ENCODE measurements at regions not wholly inside any gene's neighbourhood (a gene's known extent, or its start where the extent isn't known, plus 50 kb on each side); places are given as distances from the start of the nearest gene placed in this dataset.
"Not testable (repeated sequence)": the region's sequence is repeated elsewhere in the genome, so short reads cannot be mapped to it uniquely, and the experiment has no call there.

DNA sequence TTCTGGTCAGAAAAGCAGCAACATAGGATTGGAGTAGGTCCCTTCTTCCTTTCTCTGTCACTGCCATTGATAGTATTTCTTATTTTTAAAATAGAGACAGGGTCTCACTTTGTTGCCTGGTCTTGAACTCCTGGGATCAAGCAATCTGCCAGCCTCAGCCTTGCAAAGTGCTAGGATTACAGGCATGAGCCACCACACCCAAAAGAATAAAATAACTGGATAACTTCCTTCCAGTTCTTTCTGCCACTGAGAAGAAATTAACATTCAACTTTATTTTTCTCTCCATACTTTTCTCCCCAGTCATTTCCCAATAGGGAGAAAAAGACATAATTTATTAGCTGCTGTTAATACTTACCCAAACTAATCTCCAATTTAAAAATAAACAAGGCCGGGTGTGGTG is 91.9 kb upstream of the MED13 start:
- no peak for DNase-seq (ENCODE audit: low read depth in 2 of 2)

DNA sequence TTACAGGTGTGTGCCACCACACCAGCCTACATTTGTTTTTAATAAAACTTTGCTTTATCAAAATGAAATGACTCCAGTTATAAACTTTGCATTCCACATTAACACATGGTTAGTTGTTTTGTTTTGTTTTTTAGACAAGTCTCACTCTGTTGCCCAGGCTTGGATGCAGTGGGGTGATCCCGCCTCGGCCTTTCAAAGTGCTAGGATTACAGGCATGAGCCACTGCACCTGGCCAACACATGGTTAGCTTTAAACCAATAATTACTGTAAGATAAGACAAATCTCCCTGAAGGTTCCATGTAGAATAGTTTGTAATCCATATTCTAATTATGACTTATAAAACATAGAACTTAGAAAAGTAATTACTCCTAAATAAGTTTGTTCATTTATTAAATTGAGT is 89.8 kb upstream of the MED13 start:
- DNase-seq (ENCODE audit: low read depth in 2 of 2) = no peak

DNA sequence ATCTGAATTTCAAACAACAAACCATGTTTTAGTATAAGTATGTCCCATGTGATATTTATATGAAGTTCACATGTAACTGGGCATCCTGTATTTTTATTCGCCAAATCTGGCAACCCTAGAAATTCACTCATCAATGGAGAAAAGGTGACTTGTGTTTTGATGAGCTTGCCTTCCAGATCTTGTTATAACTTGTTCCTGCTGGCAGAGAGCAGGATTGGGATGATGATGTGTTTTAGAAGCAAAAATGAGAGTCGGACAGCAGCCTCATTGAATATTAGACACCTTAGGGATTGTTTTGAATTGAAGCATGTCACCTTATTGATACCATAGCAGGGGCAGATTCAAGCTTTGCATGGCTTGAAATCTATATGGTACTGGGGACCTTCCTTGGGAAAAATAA is 85.4 kb upstream of the MED13 start:
- DNase-seq (ENCODE audit: low read depth in 2 of 2) = no peak

DNA sequence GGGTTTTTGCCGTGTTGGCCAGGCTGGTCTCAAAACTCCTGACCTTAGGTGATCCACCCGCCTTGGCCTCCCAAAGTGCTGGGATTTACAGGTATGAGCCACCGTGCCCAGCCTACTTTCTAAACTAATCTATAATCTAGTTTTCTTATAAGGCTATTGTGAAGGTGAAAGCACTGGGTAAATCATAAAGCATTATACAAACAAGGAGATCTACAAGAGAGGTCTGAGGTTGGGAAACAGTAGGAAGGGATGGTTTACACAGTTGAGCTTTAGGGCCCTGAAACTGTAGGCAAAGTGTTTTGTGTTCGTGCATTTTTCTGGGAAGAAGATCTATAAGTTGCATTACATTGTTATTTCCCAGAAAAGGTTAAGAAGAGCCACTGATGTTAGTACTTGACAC is 84.9 kb upstream of the MED13 start:
- no peak for DNase-seq (ENCODE audit: low read depth in 2 of 2)

DNA sequence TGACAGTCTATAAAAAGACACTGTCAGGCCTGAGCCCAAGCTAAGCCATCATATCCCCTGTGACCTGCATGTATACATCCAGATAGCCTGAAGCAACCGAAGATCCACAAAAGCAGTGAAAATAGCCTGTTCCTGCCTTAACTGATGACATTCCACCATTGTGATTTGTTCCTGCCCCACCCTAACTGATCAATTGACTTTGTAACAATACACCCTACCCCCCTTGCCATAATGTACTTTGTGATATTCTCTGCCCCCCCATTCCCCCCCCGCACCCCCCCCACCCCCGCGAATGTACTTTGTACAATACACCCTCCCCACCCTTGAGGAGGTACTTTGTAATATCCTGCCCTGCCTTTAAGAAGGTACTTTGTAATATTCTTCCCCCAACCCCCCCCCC is 82.2 kb upstream of the MED13 start:
- DNase-seq (ENCODE audit: low read depth in 2 of 2) = no peak

DNA sequence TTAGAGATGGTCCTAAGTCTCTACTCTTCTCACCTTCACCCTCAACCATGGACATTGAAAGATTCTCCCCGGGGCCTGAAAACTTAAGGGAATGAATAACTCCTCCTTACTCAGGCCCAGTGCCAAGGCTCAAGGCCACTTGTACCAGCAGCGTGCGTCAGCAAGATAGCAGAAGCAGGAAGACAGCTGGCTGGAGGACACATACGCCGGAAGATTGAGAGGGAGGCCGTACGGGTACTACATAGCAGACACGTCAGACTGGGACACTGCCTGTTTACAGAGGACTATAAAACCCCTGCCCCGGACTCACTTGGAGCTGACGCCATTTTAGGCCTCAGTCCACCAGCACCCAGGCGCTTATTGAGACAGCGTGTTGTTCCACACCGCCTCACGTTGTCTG is 75.8 kb upstream of the MED13 start:
- DNase-seq (ENCODE audit: low read depth in 2 of 2) = no peak

DNA sequence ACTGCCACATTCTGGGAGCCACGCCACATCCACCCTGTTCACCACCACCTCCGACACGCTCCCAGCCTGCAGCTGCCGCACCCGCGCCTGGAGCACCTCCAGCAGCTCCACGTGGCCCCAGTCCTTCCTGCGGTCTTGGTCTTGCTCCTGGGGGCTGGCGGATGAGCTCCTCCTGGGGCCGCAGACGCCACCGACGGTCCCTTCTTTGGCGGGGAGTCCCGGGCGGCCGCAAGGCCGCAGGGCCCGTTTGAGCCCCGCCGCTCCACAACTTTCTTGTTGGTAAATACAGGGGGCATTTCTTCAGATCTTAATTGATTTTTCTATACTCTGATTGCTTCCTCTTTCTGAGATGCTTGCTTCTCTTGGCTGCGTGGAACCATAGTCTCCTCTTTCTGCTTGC is 75.3 kb upstream of the MED13 start:
- DNase-seq (ENCODE audit: low read depth in 2 of 2) = no peak

DNA sequence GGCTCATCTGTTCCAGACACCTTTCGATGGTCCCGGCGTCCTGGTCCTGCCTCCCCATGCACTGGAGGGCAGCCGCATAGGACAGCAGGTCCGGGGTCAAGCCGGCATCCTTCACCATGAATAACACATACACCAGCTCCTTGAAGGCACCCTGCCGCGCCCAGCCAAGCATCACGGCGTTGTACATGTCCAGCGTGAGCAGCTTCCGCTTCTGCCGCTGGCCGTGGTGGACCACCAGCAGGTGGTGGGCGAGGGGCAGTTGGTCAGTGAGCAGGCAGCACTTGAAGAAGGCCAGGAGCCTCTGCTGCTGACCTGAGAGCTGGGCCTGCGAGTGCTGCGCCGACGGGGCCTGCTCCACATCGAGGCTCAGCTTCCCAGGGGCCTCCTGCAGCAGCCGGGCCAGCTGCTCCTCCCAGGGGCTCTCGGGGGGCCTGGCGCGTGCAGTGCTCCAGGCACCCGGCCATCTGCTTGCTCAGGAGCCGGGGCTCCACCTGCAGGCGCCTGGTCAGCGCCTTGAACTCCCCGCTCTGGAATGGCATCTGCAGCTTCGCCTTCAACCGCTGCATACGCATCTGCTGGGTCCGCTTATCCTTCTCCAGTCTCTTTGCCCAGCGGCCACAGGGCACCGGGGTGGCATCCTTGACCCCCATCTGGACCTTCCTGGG is 74.7 kb upstream of the MED13 start:
- not testable (repeated sequence) for DNase-seq (ENCODE audit: low read depth in 2 of 2)

DNA sequence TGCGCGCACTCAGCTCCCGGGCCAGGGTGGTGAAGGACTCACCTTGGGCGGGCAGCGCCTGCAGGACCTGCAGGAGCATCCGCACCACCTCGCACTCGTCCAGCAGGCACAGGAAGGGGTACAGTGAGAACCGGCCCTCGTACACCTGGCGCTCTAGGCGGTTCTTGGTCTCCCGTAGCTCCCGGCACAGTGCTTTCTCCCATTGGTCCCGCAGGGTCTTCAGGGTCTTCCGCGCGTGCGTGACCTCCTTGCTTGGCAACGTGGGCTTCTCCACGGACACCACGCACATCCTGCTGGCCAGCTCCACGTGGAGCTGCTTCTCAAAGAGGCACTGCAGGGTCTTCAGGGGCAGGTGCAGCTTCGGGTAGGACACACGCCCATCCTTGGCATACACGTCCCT is 74.1 kb upstream of the MED13 start:
- no peak for DNase-seq (ENCODE audit: low read depth in 2 of 2)

DNA sequence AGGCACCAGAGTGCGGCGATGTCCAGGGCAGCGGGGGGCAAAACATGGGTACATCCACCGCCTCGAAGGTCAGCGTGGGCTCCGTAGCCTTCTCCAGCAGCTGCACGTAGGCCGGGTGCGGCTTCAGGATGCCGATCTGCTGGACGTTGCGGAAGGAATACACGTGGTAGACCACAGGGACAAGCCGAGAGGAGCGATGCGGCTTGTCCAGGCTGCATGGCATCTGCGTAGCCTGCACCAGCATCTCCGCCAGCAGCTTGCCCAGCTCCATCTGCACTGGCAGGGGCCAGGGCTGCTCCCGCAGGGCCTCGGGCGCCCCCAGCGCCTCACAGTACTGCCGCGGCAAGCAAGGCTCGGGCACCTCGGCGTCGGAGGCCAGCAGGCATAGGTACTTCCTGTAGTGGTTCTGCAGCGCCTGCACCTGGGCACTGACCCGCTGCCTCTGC is 73.6 kb upstream of the MED13 start:
- DNase-seq (ENCODE audit: low read depth in 2 of 2) = not testable (repeated sequence)

DNA sequence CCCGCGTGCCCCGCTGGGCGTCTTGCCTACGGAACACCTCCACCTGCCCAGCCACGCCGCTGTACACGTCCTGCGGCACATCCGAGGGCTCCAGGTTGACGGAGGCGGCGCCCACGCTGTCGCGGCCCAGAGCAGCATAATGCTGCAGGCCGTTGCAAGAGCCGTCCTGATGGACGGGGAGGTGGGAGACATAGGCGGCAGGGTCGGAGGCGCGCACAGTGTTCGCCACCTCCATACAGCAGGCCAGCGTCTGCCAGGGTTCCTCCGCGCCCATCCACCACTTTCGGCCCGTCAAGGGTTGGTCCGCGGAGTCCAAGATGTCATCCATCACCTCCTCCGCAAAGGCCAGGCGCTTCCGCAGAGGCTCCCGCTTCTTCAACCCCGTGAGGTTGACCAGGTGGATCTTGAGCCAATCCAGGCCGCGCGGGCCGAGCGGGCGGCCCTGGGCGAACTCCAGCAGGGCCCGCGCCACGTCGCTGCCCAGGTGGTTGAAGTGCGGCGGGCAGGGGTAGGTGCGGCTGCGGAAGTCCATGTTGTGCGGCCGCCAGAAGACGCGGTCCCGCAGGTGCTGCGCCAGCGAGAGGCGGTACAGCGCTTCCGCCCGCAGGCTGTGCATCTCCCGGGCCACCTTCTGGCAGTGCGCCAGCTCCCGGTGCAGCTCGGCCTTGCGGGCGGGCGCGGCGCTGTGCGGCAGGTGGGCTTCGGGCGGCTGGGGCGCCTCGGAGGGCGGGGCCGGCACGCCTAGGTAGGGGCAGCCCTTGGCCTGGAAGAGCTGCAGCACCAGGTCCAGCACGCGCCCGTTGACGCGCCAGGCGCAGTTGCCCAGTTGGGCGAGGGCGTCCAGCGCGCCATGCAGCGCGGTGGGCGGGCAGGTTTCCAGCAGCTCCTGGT is 72.9 kb upstream of the MED13 start:
- DNase-seq (ENCODE audit: low read depth in 2 of 2) = not testable (repeated sequence)

DNA sequence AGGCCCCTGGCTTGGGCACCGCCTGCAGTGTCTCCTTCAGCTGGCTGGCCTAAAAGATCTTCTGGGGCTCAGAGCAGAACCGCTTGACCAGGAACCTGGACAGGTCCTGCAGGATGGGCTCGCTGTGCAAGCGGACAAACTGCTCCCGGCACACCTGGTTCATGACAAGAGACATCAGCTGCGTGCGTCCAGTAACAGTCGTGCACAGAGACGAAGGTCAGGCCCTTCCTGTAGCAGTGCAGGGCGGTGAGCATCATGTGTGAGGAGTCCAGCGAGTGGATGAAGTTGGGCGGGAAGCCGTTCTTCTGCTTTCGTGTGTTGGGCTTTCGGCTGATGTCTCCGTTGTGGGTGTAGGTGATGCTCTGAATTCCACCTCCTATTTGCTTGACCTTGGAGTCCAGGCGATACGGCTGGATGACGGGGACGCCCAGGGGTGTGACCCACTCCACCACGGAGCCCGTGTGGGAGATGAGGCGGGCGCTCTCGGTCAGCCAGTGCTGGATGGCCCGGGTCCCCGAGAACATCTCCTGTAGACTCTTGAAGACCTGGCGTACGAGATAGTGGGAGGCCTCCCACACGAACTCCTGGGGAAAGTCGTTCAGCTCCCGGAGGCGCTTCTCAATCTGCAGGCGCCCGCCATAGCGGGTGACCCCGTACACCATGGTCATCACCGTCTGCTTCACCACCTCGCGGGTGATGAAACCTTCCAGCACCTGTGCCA is 72.1 kb upstream of the MED13 start:
- not testable (repeated sequence) for DNase-seq (ENCODE audit: low read depth in 2 of 2)

DNA sequence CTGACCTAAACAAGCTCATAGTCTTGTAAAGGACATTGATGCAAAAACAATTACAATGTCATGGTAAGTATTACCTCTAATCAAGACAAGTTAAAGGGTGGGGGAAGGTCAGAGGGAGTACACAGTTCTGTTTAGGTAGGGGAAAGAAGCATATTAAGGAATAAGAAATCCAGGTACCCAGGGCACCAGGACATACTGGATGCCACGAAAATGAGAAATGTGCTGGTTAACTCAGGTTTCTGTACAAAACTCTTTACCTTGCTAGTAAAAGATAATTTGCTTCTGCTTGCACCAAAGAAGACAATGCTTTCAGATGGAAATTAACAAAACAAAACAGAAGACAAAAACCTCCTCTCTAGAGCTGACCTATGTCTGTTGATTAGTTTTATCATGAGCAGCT is 70.7 kb upstream of the MED13 start:
- no peak for DNase-seq (ENCODE audit: low read depth in 2 of 2)

DNA sequence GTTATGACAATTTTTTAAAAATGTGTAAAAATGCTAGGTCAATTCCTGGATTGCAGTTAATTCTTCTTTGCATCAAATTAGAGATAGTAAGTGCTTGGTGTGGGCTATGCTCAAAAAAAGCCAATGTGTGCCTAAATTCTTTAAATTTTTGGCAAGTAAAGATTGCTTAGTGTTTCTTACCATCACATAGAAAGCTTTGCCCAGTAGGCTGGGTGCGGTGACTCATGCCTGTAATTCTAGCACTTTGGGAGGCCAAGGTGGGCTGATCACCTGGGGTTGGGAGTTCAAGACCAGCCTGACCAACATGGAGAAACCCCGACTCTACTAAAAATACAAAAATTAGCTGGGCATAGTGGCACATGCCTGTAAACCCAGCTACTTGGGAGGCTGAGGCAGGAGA is 70.0 kb upstream of the MED13 start:
- DNase-seq (ENCODE audit: low read depth in 2 of 2) = not testable (repeated sequence)

DNA sequence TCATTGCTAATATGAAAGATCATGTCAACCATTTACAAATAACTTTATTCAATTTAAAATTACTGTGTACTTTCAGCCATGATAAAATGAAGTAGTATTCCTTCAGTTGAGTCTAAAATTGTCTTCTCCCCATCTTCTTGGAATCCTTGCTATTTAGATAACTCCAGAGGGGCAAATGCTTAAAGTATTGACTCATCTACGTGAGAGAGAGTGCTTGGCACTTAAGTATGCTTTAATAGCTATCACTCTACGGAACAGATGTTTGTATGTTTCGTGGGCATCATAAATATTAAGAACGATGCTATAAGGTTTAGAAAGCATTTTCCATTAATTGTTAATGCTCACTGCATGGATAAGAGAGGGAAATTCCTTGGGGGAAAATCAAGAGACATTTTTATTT is 69.3 kb upstream of the MED13 start:
- DNase-seq (ENCODE audit: low read depth in 2 of 2) = no peak

DNA sequence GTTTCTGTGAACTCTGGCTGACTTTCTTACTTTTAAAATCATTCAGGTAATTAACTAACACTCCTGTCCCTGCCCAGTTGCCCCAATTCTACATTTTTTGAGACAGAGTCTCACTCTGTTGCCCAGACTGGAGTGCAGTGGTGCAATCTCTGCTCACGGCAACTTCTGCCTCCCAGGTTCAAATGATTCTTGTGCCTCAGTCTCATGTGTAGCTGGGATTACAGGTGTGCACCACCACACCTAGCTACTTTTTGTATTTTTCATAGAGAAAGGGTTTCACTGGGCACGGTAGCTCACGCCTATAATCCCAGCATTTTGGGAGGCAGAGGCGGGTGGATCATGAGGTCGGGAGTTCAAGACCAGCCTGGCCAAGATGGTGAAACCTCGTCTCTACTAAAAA is 66.2 kb upstream of the MED13 start:
- not testable (repeated sequence) for DNase-seq (ENCODE audit: low read depth in 2 of 2)

DNA sequence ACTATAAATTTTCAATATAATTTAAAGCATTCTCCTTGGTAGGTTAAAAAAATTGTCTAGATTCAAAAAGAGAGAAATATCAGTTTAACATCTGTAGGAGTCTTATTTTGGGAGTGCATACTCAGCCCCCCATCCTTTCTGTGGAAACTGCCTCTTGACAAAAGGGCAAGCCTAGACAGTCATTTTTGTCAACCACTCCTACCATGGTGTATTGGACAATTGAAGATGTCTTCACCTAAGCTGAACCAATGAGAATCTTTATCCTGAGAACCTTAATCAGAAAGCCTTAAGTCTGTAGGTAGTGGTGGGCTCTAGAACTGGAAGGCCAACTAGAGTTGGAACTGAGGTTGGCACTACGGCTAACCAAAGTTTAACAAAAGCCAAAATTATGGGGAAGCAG is 65.7 kb upstream of the MED13 start:
- DNase-seq (ENCODE audit: low read depth in 2 of 2) = no peak

DNA sequence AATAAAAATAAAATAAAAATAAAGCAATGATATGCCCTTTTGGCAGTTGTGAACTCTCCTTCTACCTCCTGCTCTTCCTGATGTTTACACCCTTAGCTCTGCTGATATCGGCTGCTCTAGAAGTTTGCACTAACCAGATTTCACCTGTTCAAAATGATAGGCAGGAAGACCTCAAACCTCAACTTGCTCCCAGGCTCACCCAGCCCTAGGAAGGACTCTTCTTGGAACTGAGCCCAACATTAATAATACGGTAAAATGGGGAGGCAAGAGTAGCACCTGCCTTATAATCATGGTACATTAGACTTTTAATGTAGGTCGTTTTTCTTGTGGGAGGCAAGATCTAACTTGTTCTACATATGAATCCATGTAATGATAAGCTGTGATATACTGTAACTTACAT is 61.2 kb upstream of the MED13 start:
- DNase-seq (ENCODE audit: low read depth in 2 of 2) = no peak

DNA sequence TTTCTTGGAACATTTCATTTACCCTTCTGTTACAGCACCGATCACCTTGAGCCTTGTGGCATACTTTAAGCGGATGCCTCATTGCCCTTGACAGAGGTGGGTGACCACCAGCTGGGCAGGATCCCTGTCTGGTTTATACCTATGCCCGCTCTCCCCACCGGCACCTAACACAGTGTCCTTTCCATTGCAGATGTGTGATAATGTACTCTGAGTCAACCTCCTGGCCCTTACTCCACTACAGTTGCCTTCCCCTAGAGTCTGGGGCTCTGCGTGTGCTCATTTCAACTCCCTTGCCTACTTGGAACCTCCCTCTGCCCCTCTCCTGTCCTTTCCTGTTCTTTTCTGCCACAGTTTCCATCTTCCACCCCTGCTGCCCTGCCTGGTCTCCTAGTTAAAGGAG is 60.2 kb upstream of the MED13 start:
- DNase-seq (ENCODE audit: low read depth in 2 of 2) = no peak

DNA sequence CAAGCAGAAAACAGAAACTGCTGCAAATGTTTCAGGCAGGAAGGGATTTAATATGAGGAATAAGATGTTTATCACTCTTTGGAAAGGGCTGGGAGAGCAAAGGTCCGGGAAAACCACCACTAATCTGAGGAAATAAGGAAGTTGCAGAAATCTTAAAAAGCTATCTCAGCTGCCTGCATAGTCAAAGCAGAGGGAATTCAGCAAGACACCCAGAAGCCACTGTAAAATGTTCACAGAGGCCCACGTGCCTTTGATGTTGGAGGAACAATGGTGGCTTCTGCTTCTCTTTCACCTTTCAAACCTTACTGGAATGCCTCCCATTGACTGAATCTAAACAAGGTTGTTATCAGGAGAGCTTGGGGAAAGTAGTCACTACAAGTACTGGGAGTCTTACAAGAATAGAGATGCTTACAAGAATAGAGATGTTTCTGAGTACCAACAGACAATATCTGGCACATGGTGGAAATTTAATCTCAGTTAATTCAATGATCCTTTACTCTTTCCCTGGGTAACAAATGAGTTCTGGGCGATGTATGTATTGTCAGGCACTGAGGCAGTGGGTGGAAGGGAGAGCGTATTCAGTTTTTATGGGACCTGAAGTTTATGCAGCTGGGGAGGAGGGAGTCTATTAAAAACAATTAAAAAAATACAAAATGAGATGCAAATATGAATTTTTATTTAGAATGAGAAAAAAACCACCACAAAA is 56.1 kb upstream of the MED13 start:
- no peak for DNase-seq (ENCODE audit: low read depth in 2 of 2)

DNA sequence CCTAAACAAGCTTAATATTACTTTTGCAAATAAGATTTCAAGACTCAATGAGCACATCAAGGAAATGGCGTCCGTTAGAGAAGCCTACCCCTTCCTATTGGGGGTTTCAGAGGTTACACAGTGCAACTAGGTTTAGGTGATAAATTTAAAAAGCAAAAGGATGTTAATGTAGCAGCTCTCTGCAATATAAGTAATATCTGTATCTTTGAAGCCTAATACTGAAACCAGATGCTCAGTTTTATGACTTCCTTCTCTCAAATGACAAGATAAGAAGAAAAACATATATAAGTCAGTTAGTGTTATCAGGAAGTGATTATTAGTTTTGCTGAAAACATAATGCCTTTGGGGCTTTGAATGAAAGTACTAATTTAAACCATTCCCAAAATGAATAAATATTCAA is 54.3 kb upstream of the MED13 start:
- DNase-seq (ENCODE audit: low read depth in 2 of 2) = no peak

Data from stimulated activated CD4-positive, alpha-beta T cell treated with anti-CD3 and anti-CD28 coated beads, Interleukin-15, amount 100 ng/mL, for 48 hours (primary cell).